ENCODE measurements at regions not wholly inside any gene's neighbourhood (a gene's known extent, or its start where the extent isn't known, plus 50 kb on each side); places are given as distances from the start of the nearest gene placed in this dataset.
A peak's percentile ranks its signal among the peaks of the same experiment; 100 is the strongest.

GRCh38 chrX:39764441-39764914, 333.3 kb downstream of the BCOR start:
- Histone ChIP-seq H3K27me3 (replicated peaks; ENCODE audit: control insufficient read depth, insufficient read depth, low read length) (no peaks in the 10 kb centered on the region), H3K9me3 (no peaks in the 10 kb centered on the region), H3K36me3 (ENCODE audit: control insufficient read depth, insufficient read depth, low read length) (no peaks in the 10 kb centered on the region), H3K4me1 (peaks cover 18% of the 10 kb centered on the region), H3K4me3 (ENCODE audit: low read depth, low read length) (no peak overlapping the region)
- no peak overlapping the region for H3K27ac Mint-ChIP-seq (ENCODE audit: unreplicated experiment)
- CTCF ChIA-PET = no interaction called here
- intact Hi-C loops (cut with micrococcal nuclease; ENCODE audit: unreplicated experiment) = no loop called here
- H3K36me3 Mint-ChIP-seq (ENCODE audit: insufficient read depth, unreplicated experiment) = no peaks in the 10 kb centered on the region
- peaks cover 18% of the 10 kb centered on the region for H3K4me1 Mint-ChIP-seq (ENCODE audit: low read depth, unreplicated experiment)
- BruUV-seq (replicated peaks) = no TSS peak
- POLR2A ChIA-PET = no interaction called here
- no peak for TF ChIP-seq CTCF (IDR thresholded peaks at IDR 0.05; ENCODE audit: insufficient read depth in 1 of 2, low read depth in 1 of 2, low read length in 1 of 2, severe bottlenecking in 1 of 2, unreplicated experiment in 1 of 2)
- DNase-seq = no peak
- no peaks in the 10 kb centered on the region for H3K27me3 Mint-ChIP-seq (ENCODE audit: insufficient read depth, unreplicated experiment)
- H3K9me3 Mint-ChIP-seq (ENCODE audit: unreplicated experiment) = no peaks in the 10 kb centered on the region
- H3K4me3 Mint-ChIP-seq (ENCODE audit: unreplicated experiment) = no peak overlapping the region

GRCh38 chrX:39765327-39765726, 332.4 kb downstream of the BCOR start:
- H3K27me3 ChIP-seq (replicated peaks; ENCODE audit: control insufficient read depth, insufficient read depth, low read length) = no peaks in the 10 kb centered on the region
- Mint-ChIP-seq H3K4me3 (ENCODE audit: unreplicated experiment) (no peak overlapping the region), H3K27ac (ENCODE audit: unreplicated experiment) (peak overlapping the region; percentile 63), H3K9me3 (ENCODE audit: unreplicated experiment) (peaks cover 3% of the 10 kb centered on the region), H3K4me1 (ENCODE audit: low read depth, unreplicated experiment) (peaks cover 18% of the 10 kb centered on the region), H3K36me3 (ENCODE audit: insufficient read depth, unreplicated experiment) (no peaks in the 10 kb centered on the region), H3K27me3 (ENCODE audit: insufficient read depth, unreplicated experiment) (no peaks in the 10 kb centered on the region)
- ChIA-PET CTCF (no interaction called here), POLR2A (no interaction called here)
- no peak for DNase-seq
- H3K4me3 ChIP-seq (ENCODE audit: low read depth, low read length) = no peak overlapping the region
- H3K4me1 ChIP-seq = peaks cover 10% of the 10 kb centered on the region; the same call in 1 of the 2 replicates
- H3K9me3 ChIP-seq = no peaks in the 10 kb centered on the region
- no peaks in the 10 kb centered on the region; the same call in 1 of the 2 replicates for H3K36me3 ChIP-seq (ENCODE audit: control insufficient read depth, insufficient read depth, low read length)
- intact Hi-C loops (cut with micrococcal nuclease; ENCODE audit: unreplicated experiment) = no loop called here
- no TSS peak for BruUV-seq (replicated peaks)
- TF ChIP-seq CTCF (IDR thresholded peaks at IDR 0.05; ENCODE audit: insufficient read depth in 1 of 2, low read depth in 1 of 2, low read length in 1 of 2, severe bottlenecking in 1 of 2, unreplicated experiment in 1 of 2) = no peak

- TF ChIP-seq CTCF (IDR thresholded peaks at IDR 0.05; ENCODE audit: insufficient read depth in 1 of 2, low read depth in 1 of 2, low read length in 1 of 2, severe bottlenecking in 1 of 2, unreplicated experiment in 1 of 2) = no peak
- BruUV-seq (replicated peaks) = no TSS peak
Observed at GRCh38 chrX:39766085-39766726, 331.6 kb downstream of the BCOR start.

More at GRCh38 chrX:39766085-39766726, 331.6 kb downstream of the BCOR start:
- Mint-ChIP-seq H3K9me3 (ENCODE audit: unreplicated experiment) (peaks cover 9% of the 10 kb centered on the region), H3K36me3 (ENCODE audit: insufficient read depth, unreplicated experiment) (no peaks in the 10 kb centered on the region), H3K27me3 (ENCODE audit: insufficient read depth, unreplicated experiment) (no peaks in the 10 kb centered on the region), H3K4me1 (ENCODE audit: low read depth, unreplicated experiment) (peaks cover 18% of the 10 kb centered on the region), H3K4me3 (ENCODE audit: unreplicated experiment) (peak overlapping the region; percentile 22), H3K27ac (ENCODE audit: unreplicated experiment) (peak overlapping the region; percentile 63)
- Histone ChIP-seq H3K9me3 (no peaks in the 10 kb centered on the region), H3K27me3 (replicated peaks; ENCODE audit: control insufficient read depth, insufficient read depth, low read length) (no peaks in the 10 kb centered on the region), H3K4me1 (peaks cover 8% of the 10 kb centered on the region; the same call in 1 of the 2 replicates), H3K36me3 (ENCODE audit: control insufficient read depth, insufficient read depth, low read length) (no peaks in the 10 kb centered on the region; the same call in 1 of the 2 replicates), H3K4me3 (ENCODE audit: low read depth, low read length) (no peak overlapping the region)
- peak; percentile 46 to 47 for DNase-seq
- ChIA-PET POLR2A (no interaction called here), CTCF (interaction anchor here (0.6 kb wide), 1 partner anchor 396 kb away, joined by 3 read pairs; no protein-coding TSS in a partner anchor)
- intact Hi-C loops (cut with micrococcal nuclease; ENCODE audit: unreplicated experiment) = no loop called here

Data from Caco-2 (cell line).